Stimulated activated CD4-positive, alpha-beta T cell treated with anti-CD3 and anti-CD28 coated beads, Interleukin-1b, Interleukin-23, amount 100 ng/mL, for 4 hours (primary cell): ENCODE measurements at regions not wholly inside any gene's neighbourhood (a gene's known extent, or its start where the extent isn't known, plus 50 kb on each side); places are given as distances from the start of the nearest gene placed in this dataset.
"Not testable (repeated sequence)": the region's sequence is repeated elsewhere in the genome, so short reads cannot be mapped to it uniquely, and the experiment has no call there.

ENCODE experiments used
- DNase-seq, 2 donors: peaks; one replicate each; pipeline ENCODE4 v3.0.0-alpha.2; 2020; ENCODE audit warnings: low read depth in 2 of 2

DNA sequence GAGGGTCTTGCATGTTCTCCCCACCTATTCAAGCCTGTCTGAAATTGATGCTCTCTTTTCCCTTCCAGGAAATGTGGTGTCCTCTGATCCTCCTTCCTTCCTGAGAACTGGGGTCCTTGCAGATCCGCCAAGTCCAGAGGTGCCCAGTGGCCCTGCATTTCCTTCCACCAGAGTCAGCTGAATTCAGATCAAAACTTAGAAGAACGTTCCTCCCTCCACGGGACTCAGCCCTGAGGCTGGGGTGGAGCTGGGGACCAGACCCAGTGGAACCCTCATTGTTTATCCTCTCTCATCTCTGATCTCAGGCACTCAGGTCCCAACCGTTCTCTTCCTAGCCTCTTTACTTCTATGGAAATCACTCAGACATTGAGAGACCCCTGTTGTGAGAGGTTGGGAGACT is 477.3 kb downstream of the TSHZ3 start:
- no peak for DNase-seq

DNA sequence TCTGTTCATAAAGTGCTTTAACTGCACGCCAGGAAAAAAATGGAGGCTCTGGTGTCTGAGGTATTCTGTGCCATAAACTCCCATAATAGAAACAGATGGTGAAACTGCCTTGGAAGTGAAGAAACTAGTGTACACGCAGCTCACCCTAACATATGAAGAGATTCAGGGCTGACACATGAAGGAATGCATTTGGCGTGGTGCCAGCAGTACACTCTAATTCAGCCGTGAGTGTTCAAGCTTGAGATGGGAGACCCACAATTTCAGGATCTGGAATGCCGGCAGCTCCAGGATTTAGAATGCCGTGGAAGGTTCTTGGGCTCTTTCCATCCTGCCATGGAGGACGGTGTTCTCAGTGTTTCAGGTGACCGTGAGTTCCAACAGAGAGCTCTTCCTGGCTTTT is 478.4 kb downstream of the TSHZ3 start:
- no peak for DNase-seq

- DNase-seq: no peak
Observed at GRCh38 chr19:30865511-30865910, 483.7 kb downstream of the TSHZ3 start.

DNA sequence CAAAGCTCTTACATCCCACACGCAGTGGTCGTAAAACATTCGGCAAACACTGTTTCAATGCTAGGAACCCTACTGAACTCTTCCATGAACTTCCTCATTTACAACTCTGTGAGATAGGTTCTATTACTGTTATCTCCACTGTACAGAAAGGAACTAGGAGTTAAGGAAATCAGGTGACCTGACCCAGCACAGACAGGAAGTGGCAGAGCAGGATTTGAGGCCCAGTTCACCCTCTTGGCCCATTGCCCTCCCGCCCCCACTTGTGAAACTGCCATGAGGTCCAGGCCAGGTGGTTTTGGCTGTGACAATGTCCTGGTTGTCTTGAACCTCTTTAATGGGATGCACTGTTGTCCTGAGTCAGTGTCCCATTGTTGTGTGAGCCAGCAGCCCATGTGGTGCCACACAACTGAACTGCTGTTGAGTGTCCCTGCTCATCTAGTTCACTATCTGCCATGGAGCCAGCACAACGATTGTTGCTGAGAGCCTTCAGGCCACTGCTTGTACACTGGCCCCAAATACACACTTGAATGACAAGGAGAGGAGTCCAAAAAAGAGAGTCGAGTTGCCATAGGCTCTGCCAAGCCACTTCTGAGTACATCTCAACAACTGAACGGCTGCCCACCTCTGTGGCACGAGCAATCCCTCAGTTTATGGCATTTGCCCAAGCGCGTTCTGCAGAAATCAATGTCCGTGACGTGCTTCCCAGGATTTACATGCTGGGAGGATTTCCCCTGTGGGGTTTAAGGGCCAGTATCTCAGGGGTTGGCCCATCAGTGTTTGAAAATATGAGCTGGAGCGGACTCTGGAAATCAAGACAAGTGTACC is 484.6 kb downstream of the TSHZ3 start:
- DNase-seq: no peak

DNA sequence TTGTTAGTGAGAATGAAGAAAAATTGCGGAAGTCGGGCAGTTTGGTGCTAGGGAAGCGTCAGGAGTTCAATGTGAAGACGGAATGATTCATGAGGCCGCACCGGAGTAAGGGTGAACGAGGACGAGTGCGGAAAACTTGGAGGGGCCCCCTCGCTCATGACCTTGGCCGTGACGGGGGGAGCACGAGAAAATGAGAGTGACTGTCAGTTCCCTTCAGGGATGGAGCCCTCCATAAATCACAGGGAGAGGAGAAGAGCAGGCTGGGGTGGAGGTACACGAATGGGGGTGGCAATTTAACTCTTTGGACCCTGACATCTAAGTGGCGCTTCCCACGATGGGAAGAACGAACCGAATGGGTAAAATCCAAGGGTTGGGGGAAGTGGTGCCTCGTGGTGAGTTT is 486.4 kb downstream of the TSHZ3 start:
- DNase-seq: no peak

DNA sequence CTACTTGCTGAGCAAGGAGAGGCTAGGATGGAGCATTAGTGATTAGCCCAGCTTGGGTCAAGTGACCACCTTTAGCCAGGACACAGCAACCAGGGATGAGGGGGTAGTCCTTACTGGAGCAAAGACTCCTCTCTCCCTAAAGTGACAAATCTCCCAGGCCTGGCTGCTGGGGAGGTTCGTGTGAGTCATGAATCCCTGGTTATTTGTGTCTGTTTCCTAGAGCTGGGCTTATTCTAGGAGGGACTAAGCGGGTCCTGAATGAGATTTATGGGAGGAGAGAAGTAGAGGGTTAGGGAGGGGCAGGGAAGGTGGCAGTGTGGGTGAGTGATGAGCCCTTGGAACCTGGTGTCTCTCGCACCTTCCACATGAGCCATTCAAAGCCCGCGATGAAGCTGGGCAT is 487.3 kb downstream of the TSHZ3 start:
- no peak for DNase-seq

DNA sequence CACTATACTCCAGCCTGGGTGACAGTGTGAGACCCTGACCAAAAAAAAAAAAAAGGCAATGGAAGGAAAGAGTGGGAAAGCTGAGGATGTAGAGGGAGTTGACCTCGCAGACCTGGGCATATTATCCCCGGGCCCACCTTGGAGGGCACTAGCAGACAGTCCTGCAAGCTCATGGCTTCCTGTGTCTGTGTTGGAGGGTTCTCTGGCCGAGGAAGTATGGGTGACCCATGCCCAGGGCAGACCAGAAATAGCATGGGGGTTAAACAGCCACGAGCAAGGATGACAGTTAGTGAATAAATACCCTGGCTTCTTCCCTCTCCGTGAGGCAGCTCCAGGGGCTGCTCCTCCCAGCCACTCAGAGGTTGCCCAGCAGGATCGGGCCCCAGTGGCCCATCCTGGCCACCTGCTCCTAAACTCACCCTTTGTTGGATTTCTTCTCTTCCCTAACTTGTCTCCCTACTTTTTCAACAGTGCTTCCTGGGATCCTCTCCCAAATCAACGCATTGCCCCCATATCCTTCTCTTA is 485.8 kb downstream of the ZNF536 start:
- no peak for DNase-seq

GRCh38 chr19:30857388-30857787 is 485.2 kb downstream of the ZNF536 start:
- DNase-seq: no peak

GRCh38 chr19:30856786-30857185 is 484.6 kb downstream of the ZNF536 start:
- no peak for DNase-seq

DNA sequence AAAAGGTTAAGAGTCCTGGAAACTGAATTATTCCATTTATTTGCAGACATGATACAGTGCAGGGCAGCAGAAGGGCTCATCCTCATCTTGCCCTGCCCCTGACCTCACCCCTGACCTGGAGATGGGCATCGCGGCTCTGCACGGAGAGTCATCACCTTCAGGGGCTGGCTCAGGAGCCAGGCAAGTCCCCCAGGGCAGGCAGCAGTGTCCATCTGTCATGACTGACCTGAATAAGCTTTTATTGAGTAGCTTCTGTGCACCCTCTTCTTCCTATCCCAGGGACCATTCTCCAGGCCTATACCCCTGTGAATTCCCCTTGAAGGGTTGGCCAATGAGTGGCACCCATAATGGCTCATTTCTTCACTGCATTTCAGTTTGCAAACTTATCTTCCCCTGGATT is 484.2 kb downstream of the ZNF536 start:
- no peak for DNase-seq

DNA sequence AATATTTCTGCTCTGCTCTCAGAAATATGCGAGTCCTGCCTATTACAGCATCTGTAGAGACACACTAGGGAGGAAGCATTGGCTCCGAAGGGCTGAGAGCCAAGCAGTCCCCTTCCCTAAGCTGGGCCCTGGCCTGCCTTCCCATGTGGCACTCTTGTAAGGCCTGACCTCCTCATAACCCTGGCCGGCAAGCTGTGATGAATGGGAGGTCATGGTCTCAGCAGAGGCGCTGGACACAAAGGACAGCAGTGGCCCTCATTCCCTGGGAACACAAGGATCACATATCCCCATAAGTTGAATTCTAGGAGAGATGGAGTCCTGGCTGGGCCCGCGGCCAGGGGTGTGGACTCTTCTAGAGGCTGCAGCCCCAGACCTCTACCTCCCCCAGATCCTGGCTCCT is 483.3 kb downstream of the ZNF536 start:
- DNase-seq: no peak

- no peak for DNase-seq
Observed at GRCh38 chr19:30854661-30855060, 482.5 kb downstream of the ZNF536 start.

GRCh38 chr19:30854207-30854606 is 482.0 kb downstream of the ZNF536 start:
- DNase-seq: no peak

GRCh38 chr19:30853036-30853435 is 480.9 kb downstream of the ZNF536 start:
- DNase-seq: no peak

GRCh38 chr19:30852168-30852567 is 480.0 kb downstream of the ZNF536 start:
- no peak for DNase-seq

- no peak for DNase-seq
Observed at GRCh38 chr19:30851646-30852045, 479.5 kb downstream of the ZNF536 start.

DNA sequence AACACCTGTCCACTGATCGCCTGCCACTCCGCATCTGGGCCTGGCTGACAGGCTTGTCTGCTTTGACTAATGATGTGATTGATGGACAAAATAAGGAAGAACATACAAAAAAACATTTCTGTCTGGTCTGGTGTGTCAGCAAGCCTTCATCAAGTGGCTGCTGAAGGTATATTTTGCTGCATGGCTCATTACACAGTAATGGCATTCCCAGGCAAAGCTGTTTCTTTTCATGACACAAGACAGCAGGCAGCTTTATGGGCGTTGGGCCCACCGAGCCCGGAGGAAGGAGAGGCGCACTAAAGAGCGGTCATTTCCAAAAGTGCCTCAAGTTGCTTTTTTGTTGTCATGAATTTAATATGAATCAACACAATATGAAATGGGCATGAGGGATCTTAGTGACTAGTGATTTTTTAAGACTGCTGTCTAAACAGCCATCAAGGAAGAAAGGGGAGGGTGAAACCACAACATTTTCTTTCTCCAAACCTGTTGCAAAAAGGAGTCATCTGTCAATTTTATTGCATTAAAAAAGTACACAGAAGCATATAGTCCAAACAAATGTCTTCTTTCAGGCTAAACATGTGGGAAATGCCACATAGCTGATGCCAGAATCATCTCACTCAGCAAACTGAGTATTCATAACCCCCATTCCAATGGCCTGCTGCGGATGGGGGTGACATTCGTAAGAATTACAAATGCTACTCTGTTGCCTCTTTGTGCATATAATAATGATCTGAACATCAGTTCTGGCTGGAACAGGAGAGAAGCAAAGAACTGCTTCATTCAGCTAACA is 476.6 kb downstream of the ZNF536 start:
- no peak for DNase-seq

DNA sequence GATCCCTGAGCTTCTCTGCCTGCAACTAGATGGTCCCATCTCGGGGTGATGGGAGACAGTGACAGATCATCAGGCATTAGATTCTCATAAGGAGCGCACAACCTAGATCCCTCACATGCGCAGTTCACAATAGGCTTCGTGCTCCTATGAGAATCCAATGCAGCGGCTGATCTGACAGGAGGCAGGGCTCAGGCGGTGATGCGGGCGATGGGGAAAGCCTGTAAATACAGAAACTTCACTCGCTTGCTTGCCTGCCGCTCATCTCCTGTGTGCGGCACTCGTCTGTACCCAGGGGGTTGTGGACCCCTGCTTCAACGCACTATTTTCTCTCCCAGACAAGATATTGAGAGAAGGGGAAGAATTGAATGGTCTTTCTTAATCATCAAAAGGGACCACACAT is 473.9 kb downstream of the ZNF536 start:
- DNase-seq: no peak

- DNase-seq: no peak
Observed at GRCh38 chr19:30842926-30843325, 470.7 kb downstream of the ZNF536 start.

DNA sequence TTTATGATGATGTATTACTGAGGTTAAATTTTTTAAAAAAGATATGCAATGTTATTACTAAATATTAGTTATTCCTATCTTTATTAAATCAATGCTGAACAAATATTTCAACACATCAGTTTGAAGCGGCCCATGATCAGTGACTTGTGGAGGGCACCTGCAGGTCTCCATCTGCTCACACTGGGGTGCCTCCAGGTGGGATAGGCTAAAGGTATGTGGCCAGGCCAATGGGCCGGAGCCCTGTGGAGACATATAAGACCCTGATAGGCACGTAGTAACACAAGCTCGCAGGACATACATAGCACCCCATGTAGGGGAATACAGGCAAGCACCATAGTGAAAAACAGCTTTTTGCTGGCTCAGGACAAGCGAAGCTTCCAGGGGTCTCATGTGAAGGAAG is 469.8 kb downstream of the ZNF536 start:
- no peak for DNase-seq

GRCh38 chr19:30830875-30831274 is 458.7 kb downstream of the ZNF536 start:
- no peak for DNase-seq

DNA sequence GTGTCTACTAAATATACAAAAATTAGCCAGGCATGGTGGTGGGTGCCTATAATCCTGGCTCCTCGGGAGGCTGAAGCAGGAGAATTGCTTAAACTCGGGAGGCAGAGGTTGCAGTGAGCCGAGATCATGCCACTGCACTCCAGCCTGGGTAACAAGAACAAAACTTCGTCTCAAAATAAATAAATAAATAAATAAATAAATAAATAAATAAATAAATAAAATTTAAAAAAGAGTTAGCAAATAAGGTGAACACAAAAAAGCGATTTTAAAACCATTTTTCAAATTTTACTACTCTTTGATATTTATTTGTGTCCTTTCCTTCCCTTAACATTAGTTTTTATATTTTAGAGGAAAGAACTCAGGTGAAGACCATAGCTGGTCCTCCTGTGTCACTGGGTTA is 453.3 kb downstream of the ZNF536 start:
- DNase-seq: not testable (repeated sequence)

DNA sequence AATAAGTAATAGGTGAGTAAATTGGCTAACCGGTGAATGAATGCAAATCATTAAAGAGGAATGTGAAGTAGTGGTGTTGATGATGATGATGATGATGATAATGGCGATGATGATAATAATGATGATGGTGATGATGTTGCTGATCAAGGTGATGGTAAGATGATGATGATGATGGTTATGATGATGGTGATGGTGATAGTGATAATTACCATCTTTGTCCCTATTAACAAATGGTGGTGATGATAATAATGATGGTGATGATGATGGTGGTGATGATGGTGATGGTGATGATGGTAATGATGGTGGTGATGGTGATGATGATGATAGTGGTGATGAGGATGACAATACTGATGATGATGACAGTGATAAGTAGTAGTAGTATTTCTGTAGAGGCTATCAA is 452.6 kb downstream of the ZNF536 start:
- no peak for DNase-seq
